ENCODE measurements at regions not wholly inside any gene's neighbourhood (a gene's known extent, or its start where the extent isn't known, plus 50 kb on each side); places are given as distances from the start of the nearest gene placed in this dataset.

GRCh38 chr1:208559597-208560329 lies 315.6 kb upstream of the PLXNA2 start:
- 80% methylated on average over 1 of the region's 6 CpGs for WGBS (ENCODE audit: insufficient coverage)
- DNase-seq (ENCODE audit: low read depth in 4 of 6, low spot score in 6 of 6): peak in 1 of 6 donors; percentile 86
- no peaks in the 10 kb centered on the region for H3K27me3 ChIP-seq (ENCODE audit: control insufficient read depth, insufficient read depth, low read length)
- no peaks in the 10 kb centered on the region for H3K4me1 ChIP-seq (ENCODE audit: control insufficient read depth, insufficient read depth, low read length)
- no peaks in the 10 kb centered on the region for H3K9me3 ChIP-seq (ENCODE audit: control insufficient read depth, insufficient read depth, low read length)
- no peak overlapping the region for H3K27ac ChIP-seq (ENCODE audit: low read depth, low read length)
- no peaks in the 10 kb centered on the region for H3K36me3 ChIP-seq (ENCODE audit: control insufficient read depth, insufficient read depth, low read length)
- no peak overlapping the region for H3K4me3 ChIP-seq (ENCODE audit: low read depth, low read length)

GRCh38 chr1:208562151-208562960 lies 318.2 kb upstream of the PLXNA2 start:
- Histone ChIP-seq H3K36me3 (ENCODE audit: control insufficient read depth, insufficient read depth, low read length) (no peaks in the 10 kb centered on the region), H3K27me3 (ENCODE audit: control insufficient read depth, insufficient read depth, low read length) (no peaks in the 10 kb centered on the region), H3K27ac (ENCODE audit: low read depth, low read length) (no peak overlapping the region), H3K9me3 (ENCODE audit: control insufficient read depth, insufficient read depth, low read length) (no peaks in the 10 kb centered on the region), H3K4me3 (ENCODE audit: low read depth, low read length) (no peak overlapping the region), H3K4me1 (ENCODE audit: control insufficient read depth, insufficient read depth, low read length) (no peaks in the 10 kb centered on the region)
- no peak for DNase-seq (ENCODE audit: low read depth in 4 of 6, low spot score in 6 of 6)
- 100% methylated on average over 1 of the region's 3 CpGs for WGBS (ENCODE audit: insufficient coverage)

DNA sequence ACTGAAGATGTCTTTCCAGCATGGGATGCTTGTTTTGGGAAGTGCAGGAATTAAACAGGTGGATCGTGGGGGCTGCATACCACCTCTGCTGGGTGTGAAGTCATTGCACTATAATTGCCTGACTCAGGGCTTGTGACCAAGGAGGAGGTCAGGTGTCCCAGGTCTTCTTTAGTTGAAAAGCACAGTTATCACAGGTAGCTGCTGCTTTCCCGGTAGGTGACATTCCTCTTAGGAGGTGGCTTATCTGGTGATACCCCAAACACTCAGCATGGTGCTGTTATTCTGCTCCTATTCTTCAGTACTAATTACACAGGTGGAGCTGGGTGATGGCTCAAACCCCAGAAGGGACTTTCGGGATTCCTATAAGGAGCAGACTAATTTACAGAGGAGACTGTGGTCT lies 320.3 kb upstream of the PLXNA2 start:
- Histone ChIP-seq H3K9me3 (ENCODE audit: control insufficient read depth, insufficient read depth, low read length) (no peaks in the 10 kb centered on the region), H3K36me3 (ENCODE audit: control insufficient read depth, insufficient read depth, low read length) (no peaks in the 10 kb centered on the region), H3K4me1 (ENCODE audit: control insufficient read depth, insufficient read depth, low read length) (no peaks in the 10 kb centered on the region), H3K27ac (ENCODE audit: low read depth, low read length) (no peak overlapping the region), H3K27me3 (ENCODE audit: control insufficient read depth, insufficient read depth, low read length) (no peaks in the 10 kb centered on the region), H3K4me3 (ENCODE audit: low read depth, low read length) (no peak overlapping the region)
- no peak for DNase-seq (ENCODE audit: low read depth in 4 of 6, low spot score in 6 of 6)
- WGBS (ENCODE audit: insufficient coverage): 85% methylated on average over 3 of the region's 3 CpGs

DNA sequence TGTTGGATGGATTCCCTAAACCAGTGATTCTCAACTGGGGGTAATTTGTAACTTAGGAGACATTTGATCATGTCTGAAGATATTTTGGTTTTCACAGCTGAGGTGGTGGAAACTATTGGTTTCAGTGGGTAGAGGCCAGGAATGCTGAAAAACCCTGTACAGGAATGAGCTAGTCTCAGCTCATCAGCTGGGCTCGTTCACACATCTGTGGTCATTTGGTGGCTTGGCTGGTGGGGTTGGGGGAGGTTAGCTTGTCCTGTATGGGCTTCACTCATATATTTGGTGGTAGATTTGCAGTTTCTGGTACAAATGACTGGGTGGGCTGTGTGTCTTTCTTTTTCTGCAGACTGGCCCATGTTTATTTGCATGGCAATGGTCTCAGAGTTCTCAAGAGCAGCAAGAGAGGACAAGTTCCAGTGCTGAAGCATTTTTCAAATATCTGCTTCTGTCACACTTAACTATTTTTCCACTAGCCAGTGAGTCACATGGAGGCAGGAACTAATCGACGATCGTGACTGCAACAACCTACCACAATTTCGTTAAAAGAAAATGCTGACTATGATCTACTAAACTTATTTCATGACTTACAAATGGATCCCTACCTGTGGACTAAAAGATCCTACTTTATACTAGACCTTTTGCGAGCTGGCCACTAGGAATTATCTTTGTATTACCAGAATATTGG lies 321.7 kb upstream of the PLXNA2 start:
- no peak overlapping the region for H3K27ac ChIP-seq (ENCODE audit: low read depth, low read length)
- H3K27me3 ChIP-seq (ENCODE audit: control insufficient read depth, insufficient read depth, low read length): no peaks in the 10 kb centered on the region
- 91% methylated on average over 4 of the region's 6 CpGs for WGBS (ENCODE audit: insufficient coverage)
- no peaks in the 10 kb centered on the region for H3K36me3 ChIP-seq (ENCODE audit: control insufficient read depth, insufficient read depth, low read length)
- DNase-seq (ENCODE audit: low read depth in 4 of 6, low spot score in 6 of 6): no peak
- no peak overlapping the region for H3K4me3 ChIP-seq (ENCODE audit: low read depth, low read length)
- H3K9me3 ChIP-seq (ENCODE audit: control insufficient read depth, insufficient read depth, low read length): no peaks in the 10 kb centered on the region
- no peaks in the 10 kb centered on the region for H3K4me1 ChIP-seq (ENCODE audit: control insufficient read depth, insufficient read depth, low read length)

DNA sequence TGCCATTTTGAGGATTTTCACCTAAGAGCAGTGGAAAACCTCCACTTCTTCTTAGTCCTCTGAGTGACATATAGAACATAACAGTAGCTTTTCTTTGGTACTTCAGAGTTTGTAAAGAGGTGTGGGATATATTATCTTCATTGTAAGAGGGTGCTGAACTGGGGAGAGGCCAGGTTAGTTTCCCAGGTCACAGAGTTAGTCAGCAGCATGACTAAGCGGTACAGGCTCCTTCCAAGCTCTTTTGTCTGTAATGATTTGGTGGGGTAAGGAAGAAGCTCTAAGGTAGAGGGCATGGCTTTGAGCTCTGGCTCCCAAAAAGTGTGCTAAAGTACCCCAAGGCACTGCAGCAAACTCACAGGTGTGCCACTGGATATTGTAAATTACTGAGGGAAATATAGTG lies 325.0 kb upstream of the PLXNA2 start:
- no CpG with 5 or more reads among the region's 1 CpG for WGBS (ENCODE audit: insufficient coverage)
- Histone ChIP-seq H3K27ac (ENCODE audit: low read depth, low read length) (no peak overlapping the region), H3K4me1 (ENCODE audit: control insufficient read depth, insufficient read depth, low read length) (no peaks in the 10 kb centered on the region), H3K27me3 (ENCODE audit: control insufficient read depth, insufficient read depth, low read length) (no peaks in the 10 kb centered on the region), H3K4me3 (ENCODE audit: low read depth, low read length) (no peak overlapping the region), H3K36me3 (ENCODE audit: control insufficient read depth, insufficient read depth, low read length) (no peaks in the 10 kb centered on the region), H3K9me3 (ENCODE audit: control insufficient read depth, insufficient read depth, low read length) (no peaks in the 10 kb centered on the region)
- DNase-seq (ENCODE audit: low read depth in 4 of 6, low spot score in 6 of 6): no peak

DNA sequence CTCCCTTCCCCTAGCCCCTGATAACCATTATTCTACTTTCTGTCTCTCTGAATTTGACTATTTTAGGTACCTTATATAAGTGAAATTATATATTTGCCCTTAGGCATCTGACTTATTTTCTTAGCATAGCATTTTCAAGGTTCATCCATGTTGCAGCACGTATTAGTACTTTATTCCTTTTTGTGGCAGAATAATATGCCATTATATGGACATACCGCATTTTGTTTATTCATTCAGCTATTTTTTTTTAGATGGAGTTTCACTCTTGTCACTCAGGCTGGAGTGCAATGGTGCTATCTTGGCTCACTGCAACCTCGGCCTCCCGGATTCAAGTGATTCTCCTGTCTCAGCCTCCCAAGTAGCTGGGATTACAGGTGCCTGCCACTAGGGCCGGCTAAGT lies 326.2 kb upstream of the PLXNA2 start:
- Histone ChIP-seq H3K4me3 (ENCODE audit: low read depth, low read length) (no peak overlapping the region), H3K27ac (ENCODE audit: low read depth, low read length) (no peak overlapping the region), H3K9me3 (ENCODE audit: control insufficient read depth, insufficient read depth, low read length) (no peaks in the 10 kb centered on the region), H3K36me3 (ENCODE audit: control insufficient read depth, insufficient read depth, low read length) (no peaks in the 10 kb centered on the region), H3K4me1 (ENCODE audit: control insufficient read depth, insufficient read depth, low read length) (no peaks in the 10 kb centered on the region), H3K27me3 (ENCODE audit: control insufficient read depth, insufficient read depth, low read length) (no peaks in the 10 kb centered on the region)
- DNase-seq (ENCODE audit: low read depth in 4 of 6, low spot score in 6 of 6): no peak
- WGBS (ENCODE audit: insufficient coverage): 100% methylated on average over 1 of the region's 5 CpGs

GRCh38 chr1:208576425-208576824 lies 332.2 kb upstream of the PLXNA2 start:
- 70% methylated on average over 3 of the region's 4 CpGs for WGBS (ENCODE audit: insufficient coverage)
- no peaks in the 10 kb centered on the region for H3K4me1 ChIP-seq (ENCODE audit: control insufficient read depth, insufficient read depth, low read length)
- H3K4me3 ChIP-seq (ENCODE audit: low read depth, low read length): no peak overlapping the region
- no peaks in the 10 kb centered on the region for H3K9me3 ChIP-seq (ENCODE audit: control insufficient read depth, insufficient read depth, low read length)
- no peak overlapping the region for H3K27ac ChIP-seq (ENCODE audit: low read depth, low read length)
- H3K36me3 ChIP-seq (ENCODE audit: control insufficient read depth, insufficient read depth, low read length): no peaks in the 10 kb centered on the region
- H3K27me3 ChIP-seq (ENCODE audit: control insufficient read depth, insufficient read depth, low read length): no peaks in the 10 kb centered on the region
- no peak for DNase-seq (ENCODE audit: low read depth in 4 of 6, low spot score in 6 of 6)

GRCh38 chr1:208577381-208577905 lies 333.3 kb upstream of the PLXNA2 start:
- Histone ChIP-seq H3K4me1 (ENCODE audit: control insufficient read depth, insufficient read depth, low read length) (no peaks in the 10 kb centered on the region), H3K4me3 (ENCODE audit: low read depth, low read length) (no peak overlapping the region), H3K36me3 (ENCODE audit: control insufficient read depth, insufficient read depth, low read length) (no peaks in the 10 kb centered on the region), H3K27ac (ENCODE audit: low read depth, low read length) (no peak overlapping the region), H3K9me3 (ENCODE audit: control insufficient read depth, insufficient read depth, low read length) (no peaks in the 10 kb centered on the region), H3K27me3 (ENCODE audit: control insufficient read depth, insufficient read depth, low read length) (no peaks in the 10 kb centered on the region)
- WGBS (ENCODE audit: insufficient coverage): 80% methylated on average over 1 of the region's 1 CpG
- no peak for DNase-seq (ENCODE audit: low read depth in 4 of 6, low spot score in 6 of 6)

DNA sequence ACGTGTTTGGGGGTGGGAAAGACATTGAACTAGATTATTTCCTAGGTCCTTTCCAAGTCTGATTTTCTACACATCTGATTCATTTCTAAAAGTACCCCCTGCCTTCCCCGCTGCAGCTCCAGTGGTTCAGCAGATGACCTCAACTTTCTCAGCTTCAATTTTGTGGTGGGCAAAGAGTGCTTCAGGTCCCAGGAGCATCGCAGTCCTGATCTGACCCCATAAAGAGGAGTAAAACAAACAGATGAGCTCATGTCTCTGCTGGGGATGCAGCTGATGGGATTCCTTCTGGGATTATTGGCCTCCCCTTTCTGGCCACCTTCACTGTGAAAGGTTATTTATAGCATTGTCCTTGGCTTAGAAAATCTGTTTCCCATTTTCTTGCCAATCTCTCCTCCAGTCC lies 337.0 kb upstream of the PLXNA2 start:
- H3K9me3 ChIP-seq (ENCODE audit: control insufficient read depth, insufficient read depth, low read length): no peaks in the 10 kb centered on the region

More for the DNA sequence above, 337.0 kb upstream of the PLXNA2 start:
- H3K4me1 ChIP-seq (ENCODE audit: control insufficient read depth, insufficient read depth, low read length): no peaks in the 10 kb centered on the region
- no peaks in the 10 kb centered on the region for H3K36me3 ChIP-seq (ENCODE audit: control insufficient read depth, insufficient read depth, low read length)
- no peak overlapping the region for H3K4me3 ChIP-seq (ENCODE audit: low read depth, low read length)
- H3K27me3 ChIP-seq (ENCODE audit: control insufficient read depth, insufficient read depth, low read length): no peaks in the 10 kb centered on the region
- H3K27ac ChIP-seq (ENCODE audit: low read depth, low read length): no peak overlapping the region
- WGBS (ENCODE audit: insufficient coverage): no CpG with 5 or more reads among the region's 3 CpGs
- DNase-seq (ENCODE audit: low read depth in 4 of 6, low spot score in 6 of 6): no peak
